ENCODE measurements at regions not wholly inside any gene's neighbourhood (a gene's known extent, or its start where the extent isn't known, plus 50 kb on each side); places are given as distances from the start of the nearest gene placed in this dataset.

- no peak for DNase-seq (ENCODE audit: low read depth in 2 of 2)
Measured at GRCh38 chr7:42448901-42449300, 211.9 kb upstream of the GLI3 start.

GRCh38 chr7:42445691-42446090 is 208.7 kb upstream of the GLI3 start:
- no peak for DNase-seq (ENCODE audit: low read depth in 2 of 2)

- DNase-seq (ENCODE audit: low read depth in 2 of 2) = no peak
Measured at GRCh38 chr7:42440951-42441350, 203.9 kb upstream of the GLI3 start.

- DNase-seq (ENCODE audit: low read depth in 2 of 2) = no peak
Measured at GRCh38 chr7:42432644-42433043, 195.6 kb upstream of the GLI3 start.

GRCh38 chr7:42431873-42432272 is 194.9 kb upstream of the GLI3 start:
- no peak for DNase-seq (ENCODE audit: low read depth in 2 of 2)

GRCh38 chr7:42429339-42429738 is 192.3 kb upstream of the GLI3 start:
- DNase-seq (ENCODE audit: low read depth in 2 of 2) = no peak

GRCh38 chr7:42426163-42426562 is 189.2 kb upstream of the GLI3 start:
- DNase-seq (ENCODE audit: low read depth in 2 of 2) = no peak

- no peak for DNase-seq (ENCODE audit: low read depth in 2 of 2)
Measured at GRCh38 chr7:42414941-42415505, 178.0 kb upstream of the GLI3 start.

- no peak for DNase-seq (ENCODE audit: low read depth in 2 of 2)
Measured at GRCh38 chr7:42414028-42414427, 177.0 kb upstream of the GLI3 start.

- DNase-seq (ENCODE audit: low read depth in 2 of 2) = no peak
Measured at GRCh38 chr7:42409296-42409695, 172.3 kb upstream of the GLI3 start.

GRCh38 chr7:42407833-42408232 is 170.8 kb upstream of the GLI3 start:
- DNase-seq (ENCODE audit: low read depth in 2 of 2) = no peak

- DNase-seq (ENCODE audit: low read depth in 2 of 2) = no peak
Measured at GRCh38 chr7:42407021-42407710, 170.2 kb upstream of the GLI3 start.

GRCh38 chr7:42406358-42406757 is 169.3 kb upstream of the GLI3 start:
- DNase-seq (ENCODE audit: low read depth in 2 of 2) = no peak

GRCh38 chr7:42405782-42406181 is 168.8 kb upstream of the GLI3 start:
- no peak for DNase-seq (ENCODE audit: low read depth in 2 of 2)

GRCh38 chr7:42403831-42404230 is 166.8 kb upstream of the GLI3 start:
- no peak for DNase-seq (ENCODE audit: low read depth in 2 of 2)

- no peak for DNase-seq (ENCODE audit: low read depth in 2 of 2)
Measured at GRCh38 chr7:42400961-42401360, 164.0 kb upstream of the GLI3 start.

- DNase-seq (ENCODE audit: low read depth in 2 of 2) = no peak
Measured at GRCh38 chr7:42400211-42400772, 163.3 kb upstream of the GLI3 start.

- DNase-seq (ENCODE audit: low read depth in 2 of 2) = no peak
Measured at GRCh38 chr7:42395607-42396006, 158.6 kb upstream of the GLI3 start.

- DNase-seq (ENCODE audit: low read depth in 2 of 2) = no peak
Measured at GRCh38 chr7:42392826-42393225, 155.8 kb upstream of the GLI3 start.

GRCh38 chr7:42389697-42390096 is 152.7 kb upstream of the GLI3 start:
- no peak for DNase-seq (ENCODE audit: low read depth in 2 of 2)

- DNase-seq (ENCODE audit: low read depth in 2 of 2) = no peak
Measured at GRCh38 chr7:42385912-42386311, 148.9 kb upstream of the GLI3 start.

- DNase-seq (ENCODE audit: low read depth in 2 of 2) = no peak
Measured at GRCh38 chr7:42381161-42381560, 144.2 kb upstream of the GLI3 start.

- no peak for DNase-seq (ENCODE audit: low read depth in 2 of 2)
Measured at GRCh38 chr7:42380401-42380800, 143.4 kb upstream of the GLI3 start.

GRCh38 chr7:42378149-42378548 is 141.1 kb upstream of the GLI3 start:
- DNase-seq (ENCODE audit: low read depth in 2 of 2) = no peak
